ENCODE measurements at regions not wholly inside any gene's neighbourhood (a gene's known extent, or its start where the extent isn't known, plus 50 kb on each side); places are given as distances from the start of the nearest gene placed in this dataset.

DNA sequence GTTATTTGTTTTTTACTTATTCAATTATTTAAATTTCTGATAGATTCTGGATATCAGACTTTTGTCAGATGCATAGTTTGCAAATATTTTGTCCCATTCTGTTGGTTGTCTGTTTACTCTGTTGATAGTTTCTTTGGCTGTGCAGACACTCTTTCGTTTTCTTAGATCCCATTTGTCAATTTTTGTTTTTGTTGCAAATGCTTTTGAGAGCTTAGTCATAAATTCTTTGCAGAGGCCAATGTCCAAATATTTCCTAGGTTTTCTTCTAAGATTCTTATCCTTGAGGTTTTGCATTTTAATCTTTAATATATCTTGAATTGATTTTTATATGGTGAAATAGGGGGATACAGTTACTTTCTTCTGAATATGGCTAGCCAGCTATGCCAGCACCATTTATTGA, 112.7 kb upstream of the SESTD1 start (continued):
- TF ChIP-seq ZBTB43 (CRISPR knock-in tag; IDR thresholded peaks at IDR 0.05) (no peak), ZNF644 (tag; IDR thresholded peaks at IDR 0.05; ENCODE audit: low read depth) (no peak), LEF1 (IDR thresholded peaks at IDR 0.05) (no peak), ZBTB7A (IDR thresholded peaks at IDR 0.05; ENCODE audit: borderline replicate concordance, control insufficient read depth, low read depth, low read length) (no peak), E2F3 (CRISPR knock-in tag; IDR thresholded peaks at IDR 0.05) (no peak)

DNA sequence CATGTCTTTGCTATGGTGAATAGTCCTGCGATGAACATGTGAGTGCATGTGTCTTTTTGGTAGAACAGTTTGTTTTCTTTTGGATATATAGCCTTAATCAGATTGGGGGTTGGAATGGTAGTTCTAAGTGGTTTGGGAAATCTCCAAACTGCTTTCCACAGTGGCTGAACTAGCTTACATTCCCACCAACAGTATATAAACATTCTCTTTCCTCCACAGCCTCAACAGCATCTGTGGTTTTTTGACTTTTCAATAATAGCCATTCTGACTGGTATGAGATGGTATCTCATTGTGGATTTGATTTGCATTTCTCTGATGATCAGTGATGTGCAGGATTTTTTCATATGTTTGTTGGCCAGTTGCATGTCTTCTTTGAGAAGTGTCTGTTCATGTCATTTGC, 112.2 kb upstream of the SESTD1 start:
- H3K9ac ChIP-seq (ENCODE audit: insufficient read depth in 1 of 2, low read depth in 2 of 2, low read length in 2 of 2) = no peak overlapping the region
- in situ Hi-C loops (cut with MboI) (no loop called here), intact Hi-C loops (cut with micrococcal nuclease) (no loop called here)
- no peaks in the 10 kb centered on the region for H3K9me1 ChIP-seq (ENCODE audit: control insufficient read depth, insufficient read depth, low read length)
- H4K20me1 ChIP-seq (replicated peaks; ENCODE audit: control insufficient read depth, insufficient read depth, low read length) = no peaks in the 10 kb centered on the region
- H3K36me3 ChIP-seq (ENCODE audit: control insufficient read depth, insufficient read depth, low read length) = no peaks in the 10 kb centered on the region
- H3K79me2 ChIP-seq (ENCODE audit: control insufficient read depth, insufficient read depth, low read length) = no peaks in the 10 kb centered on the region
- no peaks in the 10 kb centered on the region; the same call in 1 of the 2 replicates for H3K9me3 ChIP-seq (replicated peaks; ENCODE audit: control insufficient read depth, insufficient read depth, low read depth, low read length)
- H3K4me1 ChIP-seq (replicated peaks in 1 of 2; ENCODE audit: control insufficient read depth in 2 of 2, insufficient read depth in 2 of 2, low read length in 2 of 2) = no peaks in the 10 kb centered on the region
- WGBS (ENCODE audit: insufficient coverage, low coverage, missing lambda C conversion rate) = 18% methylated on average over 1 of the region's 1 CpG
- CTCF ChIA-PET (ENCODE audit: low intra/inter-chr PET ratio) = no interaction called here
- H2AFZ ChIP-seq (ENCODE audit: low read depth, low read length) = no peak overlapping the region
- no peak overlapping the region for H3K4me2 ChIP-seq (ENCODE audit: insufficient read depth, low read length)
- FAIRE-seq (no peak), DNase-seq (ENCODE audit: extremely low read depth in 1 of 4, low spot score in 3 of 4) (no peak), ATAC-seq (no peak)
- no peak overlapping the region for H3K27ac ChIP-seq (ENCODE audit: extremely low read depth, low read depth, low read length)
- BruUV-seq (replicated peaks) = no TSS peak
- TF ChIP-seq, protein P1, sequence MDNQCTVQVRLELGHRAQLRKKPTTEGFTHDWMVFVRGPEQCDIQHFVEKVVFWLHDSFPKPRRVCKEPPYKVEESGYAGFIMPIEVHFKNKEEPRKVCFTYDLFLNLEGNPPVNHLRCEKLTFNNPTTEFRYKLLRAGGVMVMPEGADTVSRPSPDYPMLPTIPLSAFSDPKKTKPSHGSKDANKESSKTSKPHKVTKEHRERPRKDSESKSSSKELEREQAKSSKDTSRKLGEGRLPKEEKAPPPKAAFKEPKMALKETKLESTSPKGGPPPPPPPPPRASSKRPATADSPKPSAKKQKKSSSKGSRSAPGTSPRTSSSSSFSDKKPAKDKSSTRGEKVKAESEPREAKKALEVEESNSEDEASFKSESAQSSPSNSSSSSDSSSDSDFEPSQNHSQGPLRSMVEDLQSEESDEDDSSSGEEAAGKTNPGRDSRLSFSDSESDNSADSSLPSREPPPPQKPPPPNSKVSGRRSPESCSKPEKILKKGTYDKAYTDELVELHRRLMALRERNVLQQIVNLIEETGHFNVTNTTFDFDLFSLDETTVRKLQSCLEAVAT (IDR thresholded peaks at IDR 0.05) = no peak
- TF ChIP-seq ZFP30 (CRISPR knock-in tag; IDR thresholded peaks at IDR 0.05; ENCODE audit: borderline replicate concordance) (no peak), ZNF589 (CRISPR knock-in tag; IDR thresholded peaks at IDR 0.05; ENCODE audit: low read depth) (no peak), XRCC5 (IDR thresholded peaks at IDR 0.05; ENCODE audit: low read depth, low read length) (no peak), CBX2 (IDR thresholded peaks at IDR 0.05; ENCODE audit: insufficient read depth, low read length, poor library complexity, severe bottlenecking) (no peak), POLR2B (IDR thresholded peaks at IDR 0.05; ENCODE audit: low read depth, partially characterized antibody) (no peak)
- TF ChIP-seq, protein P2, sequence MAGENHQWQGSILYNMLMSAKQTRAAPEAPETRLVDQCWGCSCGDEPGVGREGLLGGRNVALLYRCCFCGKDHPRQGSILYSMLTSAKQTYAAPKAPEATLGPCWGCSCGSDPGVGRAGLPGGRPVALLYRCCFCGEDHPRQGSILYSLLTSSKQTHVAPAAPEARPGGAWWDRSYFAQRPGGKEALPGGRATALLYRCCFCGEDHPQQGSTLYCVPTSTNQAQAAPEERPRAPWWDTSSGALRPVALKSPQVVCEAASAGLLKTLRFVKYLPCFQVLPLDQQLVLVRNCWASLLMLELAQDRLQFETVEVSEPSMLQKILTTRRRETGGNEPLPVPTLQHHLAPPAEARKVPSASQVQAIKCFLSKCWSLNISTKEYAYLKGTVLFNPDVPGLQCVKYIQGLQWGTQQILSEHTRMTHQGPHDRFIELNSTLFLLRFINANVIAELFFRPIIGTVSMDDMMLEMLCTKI (IDR thresholded peaks at IDR 0.05; ENCODE audit: partially characterized antibody) = no peak
- H3K27me3 ChIP-seq (ENCODE audit: control insufficient read depth in 2 of 2, insufficient read depth in 2 of 2, low read length in 2 of 2) = no peaks in the 10 kb centered on the region
- no peak overlapping the region for H3K4me3 ChIP-seq
- POLR2A ChIA-PET = no interaction called here

All from K562 (cell line).